T-helper 17 cell (primary cell): ENCODE measurements at regions not wholly inside any gene's neighbourhood (a gene's known extent, or its start where the extent isn't known, plus 50 kb on each side); places are given as distances from the start of the nearest gene placed in this dataset.

Experiments used
- ATAC-seq: fragments of 150-1000 bp; cut with Tn5 transposase; 2 replicates; pipeline ENCODE4 v1.10.0; 2021; ENCODE audit warnings: mild to moderate bottlenecking, moderate library complexity
- DNase-seq, 3 donors: peaks; one replicate each; pipeline versions ENCODE4 v3.0.0 to v3.0.0-alpha.2; 2020 to 2021
- H3K9me3 ChIP-seq: one replicate; pipeline ENCODE4 v1.7.0; 2013; ENCODE audit warnings: low read length, mild to moderate bottlenecking; ENCODE audit not compliant: control insufficient read depth, poor library complexity, severe bottlenecking
- H3K27ac Mint-ChIP-seq: one replicate; pipeline ENCODE4 v1.8.0; 2022; ENCODE audit warnings: mild to moderate bottlenecking, moderate library complexity, mixed read lengths
- H3K27me3 Mint-ChIP-seq: one replicate; pipeline ENCODE4 v1.8.0; 2022; ENCODE audit warnings: mixed read lengths
- H3K36me3 Mint-ChIP-seq: one replicate; pipeline ENCODE4 v1.8.0; 2022; ENCODE audit warnings: low read depth, mixed read lengths
- H3K4me1 Mint-ChIP-seq: one replicate; pipeline ENCODE4 v1.8.0; 2022; ENCODE audit warnings: mild to moderate bottlenecking, mixed read lengths
- H3K4me3 Mint-ChIP-seq: one replicate; pipeline ENCODE4 v1.8.0; 2022; ENCODE audit warnings: mild to moderate bottlenecking, moderate library complexity, mixed read lengths

GRCh38 chr1:222373216-222373615, 174.7 kb downstream of the HHIPL2 start:
- no peak for ATAC-seq
- H3K4me1 Mint-ChIP-seq, result peaks cover 6% of the 10 kb centered on the region
- no peaks in the 10 kb centered on the region for H3K9me3 ChIP-seq
- no peaks in the 10 kb centered on the region for H3K27me3 Mint-ChIP-seq
- no peak overlapping the region for H3K27ac Mint-ChIP-seq
- no peaks in the 10 kb centered on the region for H3K36me3 Mint-ChIP-seq
- H3K4me3 Mint-ChIP-seq, result no peak overlapping the region
- no peak for DNase-seq

- H3K4me3 Mint-ChIP-seq, result no peak overlapping the region
Observed at GRCh38 chr1:222372221-222372620, 175.7 kb downstream of the HHIPL2 start.

GRCh38 chr1:222370913-222371675, 176.8 kb downstream of the HHIPL2 start:
- no peak for DNase-seq
- Mint-ChIP-seq H3K36me3 (no peaks in the 10 kb centered on the region), H3K27ac (no peak overlapping the region), H3K4me3 (no peak overlapping the region), H3K4me1 (peaks cover 6% of the 10 kb centered on the region), H3K27me3 (no peaks in the 10 kb centered on the region)
- no peak for ATAC-seq
- no peaks in the 10 kb centered on the region for H3K9me3 ChIP-seq

More at GRCh38 chr1:222372221-222372620, 175.7 kb downstream of the HHIPL2 start:
- H3K4me1 Mint-ChIP-seq, result peaks cover 6% of the 10 kb centered on the region
- no peak for DNase-seq
- H3K27ac Mint-ChIP-seq, result no peak overlapping the region
- no peaks in the 10 kb centered on the region for H3K27me3 Mint-ChIP-seq
- no peaks in the 10 kb centered on the region for H3K9me3 ChIP-seq
- ATAC-seq, result no peak
- no peaks in the 10 kb centered on the region for H3K36me3 Mint-ChIP-seq

- H3K36me3 Mint-ChIP-seq, result no peaks in the 10 kb centered on the region
- no peak for ATAC-seq
- no peaks in the 10 kb centered on the region for H3K27me3 Mint-ChIP-seq
- no peak overlapping the region for H3K27ac Mint-ChIP-seq
- no peak for DNase-seq
- H3K4me3 Mint-ChIP-seq, result no peak overlapping the region
- H3K9me3 ChIP-seq, result no peaks in the 10 kb centered on the region
- H3K4me1 Mint-ChIP-seq, result peaks cover 6% of the 10 kb centered on the region
Observed at GRCh38 chr1:222370081-222370912, 177.6 kb downstream of the HHIPL2 start.

- H3K9me3 ChIP-seq, result no peaks in the 10 kb centered on the region
- H3K27me3 Mint-ChIP-seq, result no peaks in the 10 kb centered on the region
- peaks cover 6% of the 10 kb centered on the region for H3K4me1 Mint-ChIP-seq
- DNase-seq (no peak), ATAC-seq (no peak)
- H3K4me3 Mint-ChIP-seq, result no peak overlapping the region
- no peaks in the 10 kb centered on the region for H3K36me3 Mint-ChIP-seq
- no peak overlapping the region for H3K27ac Mint-ChIP-seq
Observed at GRCh38 chr1:222369148-222369547, 178.8 kb downstream of the HHIPL2 start.

GRCh38 chr1:222358100-222358499, 189.8 kb downstream of the HHIPL2 start:
- Mint-ChIP-seq H3K36me3 (no peaks in the 10 kb centered on the region), H3K27ac (no peak overlapping the region), H3K4me1 (no peaks in the 10 kb centered on the region), H3K4me3 (no peak overlapping the region), H3K27me3 (no peaks in the 10 kb centered on the region)
- no peak for ATAC-seq
- DNase-seq, result no peak
- H3K9me3 ChIP-seq, result peaks cover 2% of the 10 kb centered on the region

- no peaks in the 10 kb centered on the region for H3K36me3 Mint-ChIP-seq
- no peaks in the 10 kb centered on the region for H3K4me1 Mint-ChIP-seq
- DNase-seq, result no peak
- no peak overlapping the region for H3K27ac Mint-ChIP-seq
- ATAC-seq, result no peak
- no peak overlapping the region for H3K4me3 Mint-ChIP-seq
- no peaks in the 10 kb centered on the region for H3K27me3 Mint-ChIP-seq
- peaks cover 2% of the 10 kb centered on the region for H3K9me3 ChIP-seq
Observed at GRCh38 chr1:222357252-222357651, 190.7 kb downstream of the HHIPL2 start.

GRCh38 chr1:222347627-222348026, 200.3 kb downstream of the HHIPL2 start:
- no peak for ATAC-seq
- Mint-ChIP-seq H3K4me1 (no peaks in the 10 kb centered on the region), H3K4me3 (no peak overlapping the region), H3K27me3 (no peaks in the 10 kb centered on the region), H3K36me3 (no peaks in the 10 kb centered on the region), H3K27ac (no peak overlapping the region)
- DNase-seq, result no peak
- no peaks in the 10 kb centered on the region for H3K9me3 ChIP-seq

GRCh38 chr1:222346955-222347354, 200.9 kb downstream of the HHIPL2 start:
- H3K36me3 Mint-ChIP-seq, result no peaks in the 10 kb centered on the region
- no peak for ATAC-seq

GRCh38 chr1:222339376-222339947, 208.4 kb downstream of the HHIPL2 start:
- H3K9me3 ChIP-seq, result no peaks in the 10 kb centered on the region
- ATAC-seq, result no peak
- peaks cover 2% of the 10 kb centered on the region for H3K36me3 Mint-ChIP-seq
- peaks cover 8% of the 10 kb centered on the region for H3K27me3 Mint-ChIP-seq
- no peak overlapping the region for H3K4me3 Mint-ChIP-seq
- no peak overlapping the region for H3K27ac Mint-ChIP-seq
- DNase-seq, result no peak
- H3K4me1 Mint-ChIP-seq, result no peaks in the 10 kb centered on the region

More at GRCh38 chr1:222346955-222347354, 200.9 kb downstream of the HHIPL2 start:
- H3K27ac Mint-ChIP-seq, result no peak overlapping the region
- H3K9me3 ChIP-seq, result no peaks in the 10 kb centered on the region
- no peak overlapping the region for H3K4me3 Mint-ChIP-seq
- no peaks in the 10 kb centered on the region for H3K4me1 Mint-ChIP-seq
- H3K27me3 Mint-ChIP-seq, result no peaks in the 10 kb centered on the region
- DNase-seq, result no peak

GRCh38 chr1:222335586-222335985, 212.3 kb downstream of the HHIPL2 start:
- DNase-seq, result no peak
- H3K27ac Mint-ChIP-seq, result no peak overlapping the region
- H3K27me3 Mint-ChIP-seq, result peaks cover 8% of the 10 kb centered on the region
- H3K4me3 Mint-ChIP-seq, result no peak overlapping the region
- no peaks in the 10 kb centered on the region for H3K9me3 ChIP-seq
- no peaks in the 10 kb centered on the region for H3K4me1 Mint-ChIP-seq
- no peak for ATAC-seq
- peaks cover 2% of the 10 kb centered on the region for H3K36me3 Mint-ChIP-seq

GRCh38 chr1:222334026-222334680, 213.8 kb downstream of the HHIPL2 start:
- no peak overlapping the region for H3K27ac Mint-ChIP-seq
- no peaks in the 10 kb centered on the region for H3K9me3 ChIP-seq
- DNase-seq (no peak), ATAC-seq (no peak)
- peaks cover 2% of the 10 kb centered on the region for H3K36me3 Mint-ChIP-seq
- no peak overlapping the region for H3K4me3 Mint-ChIP-seq
- no peaks in the 10 kb centered on the region for H3K4me1 Mint-ChIP-seq
- peaks cover 8% of the 10 kb centered on the region for H3K27me3 Mint-ChIP-seq

GRCh38 chr1:222331765-222332164, 216.1 kb downstream of the HHIPL2 start:
- ATAC-seq (no peak), DNase-seq (no peak)
- H3K9me3 ChIP-seq, result no peaks in the 10 kb centered on the region
- H3K27ac Mint-ChIP-seq, result no peak overlapping the region
- H3K36me3 Mint-ChIP-seq, result no peaks in the 10 kb centered on the region
- no peaks in the 10 kb centered on the region for H3K4me1 Mint-ChIP-seq
- H3K27me3 Mint-ChIP-seq, result no peaks in the 10 kb centered on the region
- H3K4me3 Mint-ChIP-seq, result no peak overlapping the region
